ENCODE measurements at regions not wholly inside any gene's neighbourhood (a gene's known extent, or its start where the extent isn't known, plus 50 kb on each side); places are given as distances from the start of the nearest gene placed in this dataset.
A peak's percentile ranks its signal among the peaks of the same experiment; 100 is the strongest.

- peak in 1 of 2 donors; percentile 7 for DNase-seq (ENCODE audit: low read depth in 2 of 2)
Measured at GRCh38 chr2:15840148-15840547, 100.2 kb upstream of the MYCN start.

- no peak for DNase-seq (ENCODE audit: low read depth in 2 of 2)
Measured at GRCh38 chr2:15840969-15841368, 99.4 kb upstream of the MYCN start.

GRCh38 chr2:15841776-15842560 is 98.4 kb upstream of the MYCN start:
- no peak for DNase-seq (ENCODE audit: low read depth in 2 of 2)

GRCh38 chr2:15842758-15843666 is 97.3 kb upstream of the MYCN start:
- no peak for DNase-seq (ENCODE audit: low read depth in 2 of 2)

DNA sequence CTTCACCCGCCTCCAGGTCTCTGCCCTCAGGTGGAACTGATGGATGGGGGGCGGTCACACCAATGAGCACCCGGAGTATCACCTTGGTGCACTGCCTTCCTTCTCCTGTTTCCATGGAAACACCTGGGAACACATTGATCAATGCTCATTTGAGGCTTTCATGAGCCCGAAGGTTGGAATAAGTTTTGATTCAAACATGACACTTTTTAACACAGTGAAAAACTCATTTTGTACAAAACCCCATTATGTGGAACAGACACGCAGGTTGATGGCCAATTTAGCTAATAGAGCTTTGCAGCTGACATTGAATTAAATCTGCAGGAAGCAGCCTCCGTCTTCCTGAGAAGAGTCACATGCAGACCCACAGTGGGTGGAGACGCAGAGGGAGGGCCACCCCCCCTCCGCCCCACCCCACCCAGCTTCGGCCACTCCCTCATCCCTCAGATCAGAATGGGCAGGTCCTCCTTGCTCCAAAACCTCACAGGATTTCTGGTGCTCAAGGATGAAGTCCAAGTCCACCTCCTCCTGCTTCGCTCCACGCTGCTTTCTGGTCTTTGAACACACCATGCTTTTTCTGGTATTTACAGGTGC is 96.0 kb upstream of the MYCN start:
- DNase-seq (ENCODE audit: low read depth in 2 of 2): no peak

DNA sequence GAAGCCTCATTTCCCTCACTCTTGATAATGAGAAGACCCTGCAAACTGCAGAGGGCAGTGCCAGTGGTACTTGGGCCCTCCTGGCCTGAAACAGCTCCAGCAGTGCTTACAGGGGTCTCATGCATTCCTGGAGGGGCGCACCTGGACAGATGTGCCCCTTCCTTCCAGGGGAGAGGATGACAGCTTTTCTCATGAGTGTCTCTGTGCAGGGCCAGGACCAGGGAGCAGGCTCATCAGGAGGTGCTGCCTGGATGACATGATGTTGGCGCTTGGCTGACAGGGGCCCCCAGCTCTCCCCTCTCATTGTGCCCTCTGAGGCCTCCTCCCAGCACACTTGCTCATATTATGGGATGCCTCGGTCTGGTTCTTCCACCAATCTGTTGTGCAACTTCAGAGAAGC is 95.1 kb upstream of the MYCN start:
- no peak for DNase-seq (ENCODE audit: low read depth in 2 of 2)

GRCh38 chr2:15845737-15846405 is 94.5 kb upstream of the MYCN start:
- DNase-seq (ENCODE audit: low read depth in 2 of 2): no peak

DNA sequence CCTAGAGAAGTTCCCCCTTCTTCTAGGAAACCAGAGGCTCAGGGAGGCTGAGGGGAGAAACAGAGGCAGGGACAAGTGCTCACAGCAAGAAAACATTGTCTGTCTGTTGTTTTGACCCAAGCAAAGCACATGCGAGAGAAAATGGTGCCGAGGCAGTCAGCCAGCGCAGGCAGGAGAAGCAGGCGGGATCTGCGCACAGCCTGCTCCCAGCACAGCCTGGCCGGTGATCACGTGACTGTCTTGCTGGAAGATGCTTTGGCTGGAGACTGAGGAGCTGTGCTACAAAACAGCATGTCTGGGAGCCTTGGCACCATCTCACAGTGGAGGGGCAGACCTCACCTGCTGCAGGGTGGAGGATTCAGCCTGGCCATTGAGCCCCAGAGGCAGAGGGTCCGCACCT is 93.7 kb upstream of the MYCN start:
- DNase-seq (ENCODE audit: low read depth in 2 of 2): no peak

DNA sequence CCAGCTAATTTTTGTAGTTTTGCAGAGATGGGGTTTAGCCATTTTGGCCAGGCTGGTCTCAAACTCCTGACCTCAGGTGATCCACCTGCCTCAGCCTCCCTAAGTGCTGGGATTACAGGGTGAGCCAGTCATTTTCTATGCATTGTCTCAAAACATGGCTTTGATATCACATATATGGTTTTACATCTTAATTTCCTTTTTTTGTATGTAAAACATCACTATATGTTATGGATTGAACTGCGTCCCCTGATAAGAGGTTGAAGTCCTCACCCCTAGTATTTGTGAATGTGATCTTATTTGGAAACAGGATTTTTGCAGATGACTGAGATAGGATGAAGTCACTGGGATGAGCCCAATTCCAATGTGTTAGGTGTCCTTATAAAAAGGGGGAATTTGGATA is 89.8 kb upstream of the MYCN start:
- DNase-seq (ENCODE audit: low read depth in 2 of 2): no peak

DNA sequence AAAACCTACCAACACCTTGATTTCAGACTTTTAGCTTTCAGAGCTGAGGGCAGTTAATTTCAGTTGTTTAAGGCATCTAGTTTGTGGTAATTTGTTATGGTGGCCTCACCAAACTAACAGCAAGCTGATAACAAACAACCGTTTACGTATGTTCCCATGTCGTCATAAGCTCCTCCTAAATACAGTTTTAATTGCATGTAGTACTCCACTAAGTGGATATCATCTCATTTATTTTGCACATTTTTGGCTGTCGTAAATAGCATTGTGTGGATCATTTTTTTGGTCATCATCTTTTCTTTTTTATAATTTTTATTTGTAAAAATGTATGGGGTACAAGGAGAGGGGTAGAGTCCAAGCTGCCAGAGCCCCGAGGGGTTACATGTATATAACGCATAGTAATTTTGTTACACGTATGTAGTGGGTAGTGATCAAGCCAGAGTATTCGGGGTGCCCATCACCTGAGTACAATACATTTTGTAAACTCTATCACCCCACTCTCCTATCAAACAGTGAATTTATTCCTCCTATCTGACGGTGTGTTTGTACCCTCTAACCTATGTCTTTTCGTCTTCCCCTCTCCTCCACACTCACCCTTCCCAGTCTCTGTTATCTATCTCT is 89.2 kb upstream of the MYCN start:
- DNase-seq (ENCODE audit: low read depth in 2 of 2): no peak

- no peak for DNase-seq (ENCODE audit: low read depth in 2 of 2)
Measured at GRCh38 chr2:15852811-15853210, 87.5 kb upstream of the MYCN start.

- DNase-seq (ENCODE audit: low read depth in 2 of 2): no peak
Measured at GRCh38 chr2:15853903-15854302, 86.4 kb upstream of the MYCN start.

- DNase-seq (ENCODE audit: low read depth in 2 of 2): no peak
Measured at GRCh38 chr2:15855766-15856260, 84.5 kb upstream of the MYCN start.

GRCh38 chr2:15856318-15856717 is 84.0 kb upstream of the MYCN start:
- no peak for DNase-seq (ENCODE audit: low read depth in 2 of 2)

DNA sequence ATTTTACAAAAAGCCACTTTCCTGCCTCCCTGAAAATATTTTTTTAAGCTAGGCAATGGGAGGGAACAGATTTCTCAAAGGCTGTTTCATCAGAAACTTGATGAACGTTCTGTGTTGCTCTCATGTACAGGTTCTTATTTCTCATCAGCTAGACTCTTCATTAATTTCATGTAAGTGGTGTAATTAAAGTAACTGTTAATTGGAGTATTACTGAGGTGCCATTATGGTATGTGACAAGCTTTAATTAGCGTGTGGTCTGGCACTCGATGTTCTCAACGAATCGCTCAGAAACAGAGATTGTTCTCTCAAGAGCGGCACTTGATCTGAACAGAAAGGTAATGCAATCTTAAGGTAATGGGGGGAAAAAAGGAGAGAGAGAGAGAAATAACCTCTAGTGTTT is 81.9 kb upstream of the MYCN start:
- DNase-seq (ENCODE audit: low read depth in 2 of 2): no peak

GRCh38 chr2:15860051-15860663 is 80.2 kb upstream of the MYCN start:
- no peak for DNase-seq (ENCODE audit: low read depth in 2 of 2)

- no peak for DNase-seq (ENCODE audit: low read depth in 2 of 2)
Measured at GRCh38 chr2:15860760-15861159, 79.6 kb upstream of the MYCN start.

- no peak for DNase-seq (ENCODE audit: low read depth in 2 of 2)
Measured at GRCh38 chr2:15861172-15861822, 79.1 kb upstream of the MYCN start.

- no peak for DNase-seq (ENCODE audit: low read depth in 2 of 2)
Measured at GRCh38 chr2:15861898-15862297, 78.5 kb upstream of the MYCN start.

GRCh38 chr2:15863089-15863488 is 77.3 kb upstream of the MYCN start:
- DNase-seq (ENCODE audit: low read depth in 2 of 2): no peak

All from dermis microvascular lymphatic vessel endothelial cell (primary cell).